Fibroblast of gingiva (primary cell): ENCODE measurements at regions not wholly inside any gene's neighbourhood (a gene's known extent, or its start where the extent isn't known, plus 50 kb on each side); places are given as distances from the start of the nearest gene placed in this dataset.
"Not testable (repeated sequence)": the region's sequence is repeated elsewhere in the genome, so short reads cannot be mapped to it uniquely, and the experiment has no call there.

Experiments
- DNase-seq: peaks from one replicate; pipeline ENCODE4 v3.0.0-alpha.2; 2011; ENCODE audit warnings: low read depth

DNA sequence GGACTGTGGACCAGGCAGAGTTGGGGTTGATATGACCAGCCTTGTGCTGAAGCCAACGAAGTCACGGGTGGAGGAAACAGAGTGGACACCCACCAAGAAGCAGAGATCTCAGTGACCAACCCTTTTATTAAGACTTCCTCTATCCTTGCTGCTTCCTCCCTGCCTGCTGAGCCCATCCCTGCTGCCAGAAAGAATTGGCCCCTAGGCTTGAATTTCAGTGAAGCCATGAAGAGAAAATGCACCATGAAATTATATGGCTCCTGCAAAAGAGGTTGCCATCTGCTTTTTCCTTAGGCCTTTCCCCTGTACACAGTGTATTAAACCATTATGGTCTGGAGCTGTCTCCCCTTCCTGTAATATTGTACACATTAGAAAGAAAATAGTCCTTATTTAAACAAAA is 246.7 kb downstream of the HS3ST3B1 start:
- no peak for DNase-seq

DNA sequence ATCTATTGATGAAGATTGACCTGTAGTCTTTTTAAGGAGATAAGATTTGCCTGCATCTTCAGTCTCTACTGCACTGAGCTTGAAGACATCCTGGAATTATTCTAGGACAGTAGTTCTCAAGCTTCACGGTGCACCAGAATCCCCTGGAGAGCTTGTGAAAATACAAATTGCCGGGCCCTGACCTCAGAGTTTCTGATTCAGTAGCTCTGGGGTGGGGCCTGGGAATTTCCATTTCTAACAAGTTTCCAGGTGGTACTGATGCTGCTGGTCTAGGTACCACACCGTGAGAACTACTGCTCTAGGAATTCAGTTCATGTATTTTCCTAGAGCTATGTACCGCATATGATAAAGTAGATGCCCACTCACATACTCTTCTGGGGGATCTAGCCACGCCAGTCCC is 246.1 kb downstream of the HS3ST3B1 start:
- no peak for DNase-seq

DNA sequence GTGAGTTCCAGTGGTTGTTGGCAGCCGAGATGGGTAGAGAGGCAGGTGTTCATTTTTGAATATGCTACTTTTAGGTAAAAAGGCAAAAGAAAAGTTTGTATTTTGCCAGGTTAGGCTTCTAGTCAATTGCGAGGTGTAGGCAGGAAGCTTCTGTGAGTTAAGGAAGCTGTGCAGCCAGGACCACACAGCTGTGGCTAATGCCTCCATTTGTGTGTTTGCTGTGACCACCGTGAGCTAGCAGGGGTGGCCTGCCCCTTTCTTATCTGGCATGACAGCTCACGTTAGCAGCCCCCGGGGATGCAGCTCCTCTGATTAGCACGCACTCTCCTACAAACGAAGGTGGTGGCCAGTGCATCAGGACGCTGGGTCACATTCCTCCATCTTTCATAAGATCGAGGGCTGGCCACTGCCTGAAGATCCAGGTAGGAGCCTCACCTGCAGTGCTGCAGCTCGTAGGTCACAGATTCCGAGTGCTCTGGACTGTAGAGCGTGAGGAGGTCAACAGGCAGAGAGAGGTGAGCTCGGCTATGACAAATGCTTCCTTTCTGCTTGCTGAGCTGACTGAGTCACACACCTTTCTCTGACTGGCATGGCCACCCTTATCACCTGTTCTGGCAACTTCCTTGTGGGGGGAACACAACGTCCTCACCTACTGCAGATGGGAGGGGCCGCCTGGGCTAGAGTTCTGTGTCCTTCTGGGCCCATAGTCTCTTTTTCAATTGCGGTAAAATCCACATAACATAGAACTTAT is 244.4 kb downstream of the HS3ST3B1 start:
- no peak for DNase-seq

DNA sequence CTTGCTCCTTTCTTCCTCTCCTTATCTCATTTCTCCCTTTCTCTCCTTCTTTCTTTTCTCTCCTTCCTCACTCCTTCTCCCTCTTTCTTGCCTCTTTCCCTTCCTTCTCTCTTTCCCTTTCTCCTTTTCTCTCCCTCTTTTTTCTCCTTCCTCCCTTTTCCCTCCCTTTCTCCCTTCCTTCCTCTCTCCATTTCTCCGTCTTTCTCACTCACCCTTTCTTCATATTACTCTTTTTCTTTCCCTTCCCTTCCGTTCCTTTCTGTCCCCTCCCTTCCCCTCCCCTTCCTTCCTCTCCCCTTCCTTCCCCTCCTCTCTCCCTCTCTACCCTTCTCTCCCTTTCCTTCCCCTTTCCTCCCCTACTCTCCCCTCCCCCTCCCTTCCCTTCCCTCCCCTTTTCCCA is 240.8 kb downstream of the HS3ST3B1 start:
- no peak for DNase-seq

DNA sequence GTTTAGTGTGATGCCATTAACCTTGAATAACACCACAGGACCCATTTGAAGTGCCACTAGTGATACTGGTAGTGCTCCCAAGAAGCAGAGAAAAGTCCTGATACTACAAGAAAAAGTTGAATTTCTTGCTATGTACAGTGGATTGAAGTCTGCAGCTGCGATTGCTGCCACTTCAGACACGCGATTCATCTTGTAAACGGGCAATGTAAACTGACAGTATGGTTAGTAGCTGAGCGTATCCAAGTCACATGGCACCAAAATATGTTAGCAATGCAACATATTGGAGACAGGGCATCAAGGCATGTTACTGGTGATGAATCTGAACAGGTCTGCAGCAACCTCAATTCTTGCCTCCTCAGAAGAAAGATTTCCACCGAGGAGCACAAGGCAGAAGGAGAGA is 238.9 kb downstream of the HS3ST3B1 start:
- no peak for DNase-seq

DNA sequence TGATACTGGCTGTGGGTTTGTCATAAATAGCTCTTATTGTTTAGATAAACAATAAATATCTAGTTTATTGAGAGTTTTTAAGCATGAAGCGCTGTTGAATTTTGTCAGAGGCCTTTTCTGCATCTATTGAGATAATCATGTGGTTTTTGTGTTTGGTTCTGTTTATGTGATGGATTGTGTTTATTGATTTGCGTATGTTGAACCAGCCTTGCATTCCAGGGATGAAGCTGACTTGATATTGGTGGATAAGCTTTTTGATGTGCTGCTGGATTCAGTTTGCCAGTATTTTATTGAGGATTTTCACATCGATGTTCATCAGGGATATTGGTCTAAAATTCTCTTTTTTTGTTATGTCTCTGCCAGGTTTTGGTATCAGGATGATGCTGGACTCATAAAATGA is 231.4 kb downstream of the HS3ST3B1 start:
- not testable (repeated sequence) for DNase-seq

DNA sequence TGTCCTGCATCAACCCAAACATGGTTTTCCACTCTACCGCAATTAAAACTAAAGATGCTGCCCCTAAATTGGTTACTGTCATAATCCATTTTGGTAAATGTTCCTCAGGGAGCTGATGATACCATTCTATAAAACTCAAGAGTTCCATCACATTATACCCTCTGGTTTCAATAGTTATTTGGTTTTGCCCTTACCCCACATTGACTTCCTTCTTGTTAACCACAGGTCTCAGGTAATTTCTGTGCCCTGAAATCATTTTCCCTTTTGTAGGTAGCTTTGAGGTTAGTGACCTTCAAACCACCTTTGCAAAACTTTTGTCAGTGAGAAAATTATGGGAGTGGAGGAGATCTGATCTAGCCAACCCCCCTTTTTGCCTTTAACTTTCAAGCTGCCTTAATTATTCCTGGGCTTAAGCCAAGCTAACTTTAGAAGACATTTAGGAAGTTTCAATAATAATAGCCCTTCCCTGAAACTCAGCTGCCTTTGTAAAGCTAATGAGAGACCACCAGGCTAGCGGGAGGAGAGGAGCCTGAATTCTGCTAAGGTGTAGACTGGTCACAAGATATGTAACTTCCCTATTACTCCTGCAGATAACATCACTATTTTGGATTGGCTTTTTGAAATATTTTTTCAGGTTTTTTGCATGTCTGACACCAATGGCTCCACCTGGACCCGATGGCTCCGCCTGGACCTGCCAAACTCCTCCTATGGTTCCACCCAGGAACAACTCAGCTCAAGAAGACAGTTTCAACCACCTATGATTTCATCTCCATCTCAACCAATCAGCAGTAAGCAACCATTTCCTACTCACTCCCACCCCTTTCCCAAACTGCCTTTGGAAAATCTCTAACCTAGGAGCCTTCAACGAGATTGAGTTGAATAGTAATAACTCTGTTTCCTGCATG is 224.9 kb downstream of the HS3ST3B1 start:
- no peak for DNase-seq

DNA sequence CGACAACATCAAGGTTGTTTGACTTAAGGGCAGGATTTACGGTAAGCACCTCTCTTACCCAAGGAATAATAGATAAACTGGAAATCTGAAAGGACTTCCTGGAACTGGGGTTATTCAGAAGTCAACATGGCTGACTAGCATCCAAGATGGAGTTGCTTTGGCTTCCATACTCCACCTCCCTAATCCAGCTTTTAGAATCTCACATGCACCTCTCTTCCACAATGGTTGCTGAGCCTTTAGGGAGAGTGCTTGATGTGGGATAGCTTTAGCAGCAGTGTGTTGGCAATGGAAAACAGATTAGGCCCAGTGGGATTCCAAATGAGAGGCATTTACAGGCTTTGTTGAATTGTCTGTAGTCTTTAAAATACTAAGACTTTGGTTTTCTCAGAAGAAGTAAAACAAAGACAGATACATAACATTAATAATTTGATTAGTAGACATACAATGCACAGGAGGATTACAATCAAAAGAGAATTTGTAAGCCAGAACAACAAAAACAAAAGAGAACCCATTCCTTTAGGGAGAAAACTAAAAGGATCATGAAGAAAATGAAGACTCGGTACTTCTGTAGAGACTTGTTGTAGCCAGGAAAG is 222.0 kb downstream of the HS3ST3B1 start:
- no peak for DNase-seq

DNA sequence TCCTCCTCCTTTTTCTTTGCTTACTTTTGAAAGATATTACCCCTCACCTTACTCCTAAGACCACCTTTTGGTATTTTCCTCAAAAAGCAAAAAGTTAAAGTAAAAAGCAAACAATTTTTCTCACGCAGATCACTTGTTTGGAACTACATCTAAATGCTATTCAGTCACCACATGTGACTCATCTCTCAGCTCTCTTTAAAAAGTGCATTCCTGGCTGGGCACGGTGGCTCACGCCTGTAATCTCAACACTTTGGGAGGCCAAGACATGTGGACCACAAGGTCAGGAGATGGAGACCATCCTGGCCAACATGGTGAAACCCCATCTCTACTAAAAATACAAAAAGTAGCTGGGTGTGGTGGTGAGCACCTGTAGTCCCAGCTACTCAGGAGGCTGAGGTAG is 218.0 kb downstream of the HS3ST3B1 start:
- DNase-seq: not testable (repeated sequence)

DNA sequence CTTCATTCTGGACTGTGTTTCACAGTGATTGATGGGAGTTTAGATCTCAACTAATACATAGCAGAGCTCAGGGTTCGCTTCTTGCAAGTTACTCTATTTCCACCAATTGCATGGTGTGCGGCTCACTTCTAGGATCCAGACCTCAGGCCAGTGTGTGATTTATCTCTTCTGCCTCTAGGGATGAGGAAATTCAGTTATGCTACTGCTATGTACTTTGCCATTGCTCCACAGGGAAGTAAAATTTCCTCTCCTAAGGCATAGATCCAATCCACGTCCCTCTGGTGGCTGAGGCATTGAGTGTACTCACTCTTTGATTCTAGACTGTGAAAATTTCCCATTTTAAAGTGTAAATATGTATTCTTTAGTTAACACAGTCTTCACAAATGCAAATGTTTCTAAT is 214.1 kb downstream of the HS3ST3B1 start:
- DNase-seq: peak; percentile 20

DNA sequence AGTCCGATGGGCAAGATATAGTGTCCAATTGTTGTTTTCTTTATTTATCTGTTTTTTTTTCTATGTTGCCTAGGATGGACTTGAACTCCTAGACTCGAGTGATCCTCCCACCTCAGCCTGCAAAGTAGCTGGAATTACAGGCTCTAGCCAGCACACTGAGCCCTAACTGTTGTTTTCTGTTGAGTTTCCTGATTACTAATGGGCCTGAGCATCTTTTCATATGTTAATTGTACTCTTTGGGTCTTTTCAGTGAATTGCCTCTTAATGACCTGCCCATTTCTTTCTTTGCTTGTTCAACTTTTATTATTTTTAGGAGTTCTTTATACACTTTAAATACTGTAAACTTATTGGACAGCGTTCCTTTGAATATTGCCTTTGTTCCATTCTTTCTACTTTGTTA is 213.0 kb downstream of the HS3ST3B1 start:
- no peak for DNase-seq

DNA sequence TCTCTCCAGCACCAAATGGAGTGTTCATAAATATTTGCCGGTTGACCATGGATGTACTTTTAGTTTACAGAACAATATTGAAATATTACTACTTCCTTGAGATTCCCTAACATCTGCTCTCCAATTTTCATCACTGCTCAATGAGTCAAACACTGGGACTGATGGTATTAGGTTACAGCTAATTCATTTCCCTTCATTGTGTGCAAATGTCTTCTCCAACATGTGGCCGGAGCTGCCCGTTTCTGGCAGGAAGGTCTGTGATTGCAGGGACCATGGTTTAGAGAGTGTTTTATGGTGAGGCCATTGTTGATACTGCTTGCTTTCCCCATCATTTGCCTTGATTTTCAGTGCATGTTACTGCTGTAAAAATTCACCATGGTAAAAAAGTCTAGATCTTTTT is 209.3 kb downstream of the HS3ST3B1 start:
- peak; percentile 59 for DNase-seq

DNA sequence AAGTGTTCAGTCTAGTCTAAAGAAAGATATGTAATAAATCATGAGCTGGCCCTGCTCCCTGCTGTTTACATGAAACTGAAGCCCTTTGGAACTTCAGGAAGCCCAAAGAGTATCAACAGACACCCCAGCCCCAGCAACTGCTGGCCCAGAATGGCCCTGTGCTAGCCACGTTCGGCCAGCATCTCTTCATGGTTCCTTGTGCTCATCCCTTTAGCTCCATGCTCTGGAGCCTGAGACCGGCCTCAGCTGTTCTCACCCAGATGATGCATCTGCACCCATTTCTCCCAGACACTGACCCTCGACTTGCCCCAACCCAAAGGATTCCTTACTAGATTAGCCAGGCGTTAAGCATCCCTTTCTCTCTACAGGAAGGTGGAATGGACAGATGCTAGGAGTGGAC is 207.3 kb downstream of the HS3ST3B1 start:
- no peak for DNase-seq

DNA sequence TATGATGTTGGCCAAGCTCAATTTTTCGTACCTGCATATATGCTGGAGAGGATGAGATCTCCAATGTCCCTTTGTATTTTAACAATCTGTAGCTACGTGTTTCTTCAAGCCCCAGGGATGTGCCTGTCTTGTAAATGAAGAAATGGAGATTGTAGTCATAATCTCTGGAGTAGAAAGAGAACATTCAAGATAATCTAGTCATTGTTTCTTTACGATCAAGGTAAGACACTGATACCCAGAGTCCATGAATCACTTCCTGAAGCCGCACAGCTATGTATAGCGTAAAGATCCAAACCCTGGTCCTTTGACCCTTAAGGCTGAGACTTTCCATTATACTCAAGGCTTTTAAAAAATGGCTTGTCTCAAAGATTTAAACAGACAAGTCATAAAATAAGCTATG is 205.5 kb downstream of the HS3ST3B1 start:
- no peak for DNase-seq

DNA sequence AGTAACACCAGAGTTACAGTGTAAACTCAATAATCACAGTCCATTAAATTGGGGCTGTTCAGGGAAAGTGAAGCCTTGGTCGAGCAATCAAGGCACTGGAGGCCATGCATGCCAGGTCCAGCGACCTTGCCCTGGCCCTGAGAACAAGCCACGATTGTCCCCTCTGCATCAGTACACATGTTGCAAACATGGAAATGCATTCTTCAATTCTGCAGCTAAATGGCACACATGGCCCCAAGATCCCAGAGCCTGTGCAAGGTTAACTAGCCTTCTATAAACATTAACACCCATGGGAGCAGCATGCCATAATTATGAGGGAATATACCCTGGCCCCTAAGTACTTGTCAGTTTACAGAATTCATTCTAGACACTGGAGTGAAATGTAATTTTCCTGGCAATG is 204.7 kb downstream of the HS3ST3B1 start:
- DNase-seq: no peak

DNA sequence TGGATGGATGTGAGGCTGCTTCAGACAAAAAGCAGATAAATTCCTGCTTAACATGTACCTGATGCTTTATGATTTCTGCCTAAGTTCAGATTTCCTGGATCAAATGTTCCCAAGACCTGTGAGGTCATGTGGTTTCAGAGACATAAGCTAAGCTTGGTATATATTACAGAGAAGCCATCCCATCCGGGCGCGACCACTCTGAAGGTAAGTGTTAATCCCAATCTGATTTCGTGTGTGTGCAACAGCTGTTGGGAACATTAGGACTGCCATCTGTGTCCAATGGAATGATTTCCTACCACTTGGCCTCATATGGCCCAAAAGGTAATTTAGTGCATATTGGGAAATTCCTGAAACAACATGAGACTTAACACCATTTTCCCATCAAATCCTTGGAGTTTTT is 199.1 kb downstream of the HS3ST3B1 start:
- no peak for DNase-seq

DNA sequence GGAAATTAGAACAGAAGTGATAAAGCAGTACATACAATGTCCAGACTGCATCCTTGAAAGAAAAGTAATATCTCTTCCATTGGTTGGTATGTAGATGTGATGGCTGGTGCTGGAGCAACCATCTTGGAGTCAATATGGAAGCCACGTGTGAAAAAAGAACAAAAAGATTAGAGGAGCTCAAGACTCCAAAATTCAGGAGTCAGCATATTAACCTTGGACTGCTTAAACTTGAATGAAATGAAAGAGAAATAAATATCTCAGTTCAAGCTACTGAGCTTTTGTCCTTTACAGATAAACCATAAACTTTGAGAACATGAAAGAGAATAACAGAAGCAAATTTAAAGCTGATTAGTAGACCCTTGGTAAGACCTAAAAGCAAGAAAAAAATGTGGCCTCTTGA is 197.9 kb downstream of the HS3ST3B1 start:
- DNase-seq: no peak

DNA sequence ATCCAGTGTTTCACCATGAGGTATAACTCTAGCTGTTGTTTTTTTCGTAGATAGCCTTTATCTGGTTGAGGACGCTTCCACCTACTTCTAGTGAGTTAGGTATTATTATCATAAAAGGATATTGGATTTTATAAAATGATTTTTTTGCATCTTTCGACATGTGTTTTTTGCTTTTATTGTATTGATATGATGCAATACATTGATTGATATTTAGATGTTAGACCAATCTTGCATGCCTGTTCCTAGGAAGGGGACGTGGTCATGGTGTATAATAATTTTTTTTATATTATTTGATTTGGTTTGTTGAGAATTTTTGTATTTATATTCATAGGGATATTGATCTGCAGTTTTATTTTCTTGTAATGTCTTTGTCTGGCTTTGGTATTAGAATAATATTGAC is 193.3 kb downstream of the HS3ST3B1 start:
- DNase-seq: no peak

DNA sequence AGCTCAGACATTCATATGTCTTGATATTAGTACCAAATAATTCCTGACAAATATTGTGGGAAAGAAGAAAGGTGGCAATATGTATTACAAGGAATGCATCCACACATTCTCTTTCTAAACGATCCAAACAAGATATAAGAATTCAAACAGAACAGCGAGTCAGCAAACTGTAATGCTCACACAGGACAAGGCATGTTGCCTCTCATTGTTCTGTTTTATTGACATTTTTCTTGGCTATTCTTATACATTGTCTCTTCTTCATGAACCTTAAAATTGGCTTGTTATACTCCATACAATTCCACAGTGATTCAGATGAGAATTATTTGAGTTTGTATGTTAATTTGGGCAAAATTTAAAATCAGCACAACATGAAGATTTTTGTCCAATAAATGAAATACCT is 189.1 kb downstream of the HS3ST3B1 start:
- DNase-seq: no peak

DNA sequence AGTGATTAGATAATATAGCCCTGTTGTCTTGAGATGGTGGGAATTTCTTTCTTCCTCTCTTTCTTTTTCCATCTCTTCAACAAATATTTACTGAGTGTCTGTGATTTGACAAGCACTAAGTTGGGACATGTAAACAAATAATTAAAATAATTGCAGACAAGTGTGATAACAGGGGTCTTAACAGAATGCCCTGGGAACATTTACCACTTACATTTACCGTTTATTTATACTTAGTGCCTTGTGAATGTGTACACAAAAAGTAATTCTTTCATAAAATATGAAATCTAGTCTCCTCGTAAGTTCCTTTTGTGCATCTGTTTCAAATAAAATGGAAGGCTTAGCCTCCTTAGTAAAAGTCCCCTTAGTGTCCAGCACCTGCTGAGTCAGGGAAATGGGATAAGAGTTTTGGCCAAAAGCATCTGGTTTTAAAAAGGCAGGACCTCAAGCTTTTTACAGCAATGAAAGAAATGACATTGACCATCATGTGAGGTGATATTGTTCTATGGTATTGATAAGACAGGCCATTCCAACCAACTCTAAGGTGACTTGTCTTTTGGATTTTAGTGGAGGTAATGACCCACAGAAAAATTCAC is 188.2 kb downstream of the HS3ST3B1 start:
- no peak for DNase-seq

DNA sequence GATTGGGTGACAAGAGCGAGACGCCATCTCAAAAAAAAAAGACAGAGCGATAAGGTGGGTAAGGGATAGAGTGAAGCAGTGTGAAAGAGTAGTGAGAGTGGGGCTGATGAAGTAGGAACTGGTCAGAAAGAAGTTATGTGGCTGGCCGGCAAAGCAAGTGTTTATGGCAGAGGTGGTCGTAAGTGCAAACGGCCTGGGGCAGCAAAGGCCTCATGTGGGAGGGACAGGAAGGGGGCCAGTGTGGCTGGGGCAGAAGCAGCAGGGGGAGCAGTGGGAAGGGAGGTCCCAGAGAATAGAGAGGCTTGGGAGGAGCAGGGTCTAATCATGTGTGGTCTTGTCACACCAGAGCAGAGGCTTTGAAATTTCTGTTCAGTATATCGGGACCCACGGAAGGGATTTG is 186.2 kb downstream of the HS3ST3B1 start:
- no peak for DNase-seq

DNA sequence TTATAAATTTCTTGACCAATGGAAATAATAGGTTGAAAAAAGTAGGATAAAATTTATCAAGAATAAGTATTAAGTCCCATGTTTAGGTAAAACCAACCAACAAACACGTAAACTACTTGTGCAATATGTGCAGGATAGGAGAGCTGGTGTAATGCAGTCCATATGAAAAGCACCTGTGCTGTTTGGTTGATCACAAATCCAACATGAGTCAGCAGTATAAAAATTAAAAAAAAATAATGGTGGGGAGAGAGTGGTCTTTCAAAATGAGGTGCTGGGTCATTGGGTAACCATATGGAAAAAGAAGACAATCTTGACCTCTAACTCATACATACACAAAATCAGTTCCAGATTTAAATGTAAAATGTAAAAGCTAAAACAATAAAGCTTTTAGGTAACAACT is 181.8 kb downstream of the HS3ST3B1 start:
- DNase-seq: no peak

DNA sequence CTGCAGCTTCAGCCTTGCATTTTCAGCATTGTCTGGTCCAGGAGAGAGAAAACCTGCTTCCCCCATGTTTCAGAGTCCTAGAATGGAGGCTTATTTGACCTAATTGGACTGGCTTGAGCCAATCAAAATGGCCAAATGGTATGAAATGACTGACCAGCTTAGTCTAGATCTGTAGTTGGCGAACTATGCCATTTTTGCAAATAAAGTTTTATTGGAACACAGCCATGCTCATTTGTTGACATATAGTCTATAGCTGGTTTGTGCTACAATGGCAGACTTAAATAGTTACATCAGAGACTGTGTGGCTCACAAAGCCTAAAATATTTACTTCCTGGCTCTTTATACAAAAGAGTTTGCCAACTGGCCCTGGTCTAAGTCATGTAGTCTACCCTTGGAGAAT is 180.8 kb downstream of the HS3ST3B1 start:
- DNase-seq: no peak
